ENCODE measurements at regions not wholly inside any gene's neighbourhood (a gene's known extent, or its start where the extent isn't known, plus 50 kb on each side); places are given as distances from the start of the nearest gene placed in this dataset.

GRCh38 chr1:234917495-234918180 is 211.0 kb downstream of the TOMM20 start (continued):
- TF ChIP-seq ZBTB34 (CRISPR knock-in tag; IDR thresholded peaks at IDR 0.05): no peak
- TF ChIP-seq SIX1 (CRISPR knock-in tag; IDR thresholded peaks at IDR 0.05; ENCODE audit: borderline replicate concordance): no peak
- TF ChIP-seq ISX (CRISPR knock-in tag; conservative IDR thresholded peaks at IDR 0.05): no peak
- TF ChIP-seq ZNF264 (CRISPR knock-in tag; IDR thresholded peaks at IDR 0.05): peak; percentile 96
- no peak for TF ChIP-seq ARID2 (CRISPR knock-in tag; IDR thresholded peaks at IDR 0.05; ENCODE audit: borderline replicate concordance)
- TF ChIP-seq ZSCAN30 (CRISPR knock-in tag; IDR thresholded peaks at IDR 0.05): no peak
- no peak for TF ChIP-seq PRDM4 (CRISPR knock-in tag; IDR thresholded peaks at IDR 0.05; ENCODE audit: borderline replicate concordance)
- no peak for TF ChIP-seq CAMTA2 (CRISPR knock-in tag; IDR thresholded peaks at IDR 0.05; ENCODE audit: borderline replicate concordance)
- 0 out of 2 replicates have a peak, but pooled peaks have one; percentile 13 for TF ChIP-seq RXRA (CRISPR knock-in tag; IDR thresholded peaks at IDR 0.05)
- peak; percentile 40; the same call in 1 of the 2 replicates for TF ChIP-seq THRA (CRISPR knock-in tag; IDR thresholded peaks at IDR 0.05; ENCODE audit: borderline replicate concordance)
- TF ChIP-seq ZNF530 (CRISPR knock-in tag; IDR thresholded peaks at IDR 0.05; ENCODE audit: low read depth): no peak
